ENCODE measurements at regions not wholly inside any gene's neighbourhood (a gene's known extent, or its start where the extent isn't known, plus 50 kb on each side); places are given as distances from the start of the nearest gene placed in this dataset.

GRCh38 chr1:55582084-55582483, 366.9 kb upstream of the USP24 start:
- no peak for FAIRE-seq

GRCh38 chr1:55580845-55581332, 365.7 kb upstream of the USP24 start:
- FAIRE-seq (no peak), DNase-seq (ENCODE audit: insufficient read length, low spot score) (no peak)

More at GRCh38 chr1:55582084-55582483, 366.9 kb upstream of the USP24 start:
- DNase-seq (ENCODE audit: insufficient read length, low spot score), result no peak

DNA sequence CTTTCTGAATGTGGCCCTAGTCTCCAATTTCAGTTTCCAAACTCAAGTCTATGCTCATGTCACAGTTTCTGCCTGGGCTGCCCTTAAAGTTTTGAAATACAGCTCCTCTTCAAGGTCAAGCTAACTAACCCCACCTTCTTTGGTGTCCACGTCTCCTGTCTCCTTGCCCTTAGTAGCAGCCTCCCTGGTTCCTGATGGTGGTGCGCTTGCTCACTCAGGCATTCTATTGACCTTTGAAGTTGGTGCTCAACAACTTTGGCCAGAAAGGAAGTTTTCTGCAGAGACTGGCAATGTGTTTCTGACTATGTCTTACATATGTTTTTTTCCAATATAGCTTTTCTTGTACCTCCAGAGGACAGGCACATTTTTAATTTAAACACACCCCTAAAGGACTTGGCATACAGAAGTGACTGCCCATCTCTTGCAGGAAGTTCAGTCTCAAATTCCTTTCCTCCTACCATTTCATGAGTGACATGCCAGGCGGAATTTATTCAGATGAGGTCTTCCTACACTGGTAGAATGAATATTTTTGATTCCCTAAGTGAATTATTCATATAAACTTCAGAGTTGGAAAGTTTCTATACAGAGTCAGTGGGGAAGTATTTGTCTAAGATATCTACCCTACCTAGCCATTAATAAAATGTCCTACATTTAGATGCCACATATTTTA, 364.3 kb upstream of the USP24 start:
- DNase-seq (ENCODE audit: insufficient read length, low spot score) (no peak), FAIRE-seq (no peak)

DNA sequence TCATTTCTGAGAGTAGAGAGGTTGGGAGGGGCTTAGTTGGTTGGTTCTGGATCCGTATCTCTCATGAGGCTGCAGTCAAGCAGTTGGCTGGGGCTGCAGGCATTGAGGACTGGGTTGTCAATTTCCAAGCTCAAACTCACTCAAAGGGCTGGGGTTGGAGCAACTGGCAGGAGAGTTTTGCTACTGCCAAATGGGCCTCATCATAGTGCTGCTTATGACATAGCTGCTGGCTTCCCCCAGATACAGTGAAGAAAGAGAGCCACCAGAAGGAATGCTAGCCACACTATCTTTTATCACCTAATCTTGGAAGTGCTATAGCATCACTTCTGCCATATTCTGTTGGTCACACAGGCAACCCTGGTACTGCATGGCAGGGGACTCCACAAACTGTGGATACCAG, 363.5 kb upstream of the USP24 start:
- no peak for FAIRE-seq
- no peak for DNase-seq (ENCODE audit: insufficient read length, low spot score)

DNA sequence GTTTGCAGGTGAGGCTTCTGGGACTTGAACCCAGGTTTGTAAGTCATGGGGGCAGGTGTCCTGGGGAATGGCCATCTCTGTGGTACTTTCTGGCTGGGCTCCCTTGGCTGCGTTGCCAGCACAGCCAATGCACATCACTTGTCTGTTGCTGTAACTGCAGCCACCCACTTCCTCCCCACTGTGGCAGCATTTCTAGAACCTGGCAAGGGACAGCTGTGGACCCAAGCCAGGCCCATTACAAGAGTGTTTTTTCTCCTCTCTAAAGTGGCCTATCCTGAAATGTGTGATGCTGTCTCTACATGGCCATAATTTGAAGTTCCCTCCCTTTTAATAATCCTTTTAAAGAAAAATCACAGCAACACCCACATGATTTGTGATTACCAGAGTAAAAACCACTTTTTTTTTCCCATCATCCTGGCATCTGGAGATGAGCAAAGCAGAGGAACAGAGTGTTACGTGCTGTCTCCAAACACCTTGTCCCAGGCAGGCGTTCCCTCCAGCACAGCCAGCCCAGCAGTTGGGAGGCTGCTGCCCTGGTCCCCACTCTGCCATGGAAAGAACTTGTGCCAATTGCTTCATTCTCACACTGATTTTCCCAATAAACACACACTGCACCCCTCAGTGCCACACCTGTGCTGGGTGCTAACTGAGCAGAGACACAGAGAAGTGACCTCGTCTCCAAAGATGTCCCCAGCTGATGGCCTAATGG, 360.6 kb upstream of the USP24 start:
- FAIRE-seq, result no peak
- DNase-seq (ENCODE audit: insufficient read length, low spot score), result no peak

DNA sequence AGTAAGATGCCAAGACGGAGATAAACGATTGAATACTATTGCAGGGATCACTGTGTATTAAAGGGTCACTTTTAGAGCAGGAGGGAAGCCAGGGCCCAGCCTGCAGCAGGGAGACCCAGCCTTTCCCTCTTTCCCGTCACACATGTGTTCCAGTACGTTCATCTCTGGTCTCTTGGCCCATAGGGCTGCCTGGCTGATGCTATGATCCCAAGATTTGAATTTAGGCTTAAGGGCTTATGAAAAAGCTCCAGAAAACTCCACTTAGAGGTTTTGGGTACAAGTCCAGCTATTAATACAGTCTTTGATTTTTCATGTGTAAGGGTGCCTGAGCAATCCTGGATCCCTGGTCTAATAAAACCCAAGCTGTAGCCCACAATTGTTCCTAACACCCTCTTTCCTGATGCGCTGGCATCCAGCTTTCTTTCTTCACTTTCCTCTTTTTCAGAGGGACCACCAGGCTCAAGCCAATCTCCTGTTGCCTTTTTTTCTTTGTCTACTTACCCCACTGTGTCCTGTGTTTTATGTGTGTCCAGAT, 359.6 kb upstream of the USP24 start:
- DNase-seq (ENCODE audit: insufficient read length, low spot score), result no peak
- no peak for FAIRE-seq

DNA sequence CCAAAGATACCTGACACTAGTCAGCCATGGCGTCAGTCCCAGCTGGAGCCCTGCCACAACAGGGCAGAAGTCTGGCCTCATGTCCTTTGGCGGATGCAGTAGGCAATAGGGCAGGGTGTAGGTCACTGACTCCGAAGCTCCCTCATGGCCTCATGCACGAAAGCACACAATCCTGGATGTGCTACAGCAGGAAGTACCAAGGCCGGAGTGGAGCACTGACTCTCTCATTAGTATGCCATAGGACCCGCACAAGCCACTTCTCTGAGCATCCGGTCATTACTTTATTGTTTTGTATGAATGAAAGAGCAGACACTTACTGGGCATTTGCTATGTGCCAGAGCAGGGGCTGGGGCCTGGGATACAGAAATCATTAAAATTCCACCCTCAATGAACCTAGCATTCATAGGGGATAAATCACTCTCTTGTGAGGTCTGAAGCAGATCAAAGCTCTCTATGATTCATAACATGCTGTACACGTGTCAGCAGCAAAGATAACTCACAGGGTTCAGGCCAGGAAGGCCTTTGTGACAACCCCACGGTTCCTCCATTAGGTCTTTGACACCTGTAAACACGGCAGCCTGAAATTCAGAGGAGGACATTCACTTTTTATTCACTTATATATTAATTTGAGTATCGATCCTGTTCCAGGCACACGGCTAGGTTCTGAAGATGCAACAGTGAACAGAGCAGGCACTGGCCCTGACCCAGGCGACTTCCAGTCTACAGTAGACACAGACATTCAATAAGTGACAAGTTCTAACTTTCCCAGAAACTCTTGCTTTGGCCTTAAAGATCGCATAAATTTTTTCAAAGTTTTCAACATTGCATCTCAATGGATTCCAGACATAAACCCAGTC, 357.9 kb upstream of the USP24 start:
- no peak for DNase-seq (ENCODE audit: insufficient read length, low spot score)

DNA sequence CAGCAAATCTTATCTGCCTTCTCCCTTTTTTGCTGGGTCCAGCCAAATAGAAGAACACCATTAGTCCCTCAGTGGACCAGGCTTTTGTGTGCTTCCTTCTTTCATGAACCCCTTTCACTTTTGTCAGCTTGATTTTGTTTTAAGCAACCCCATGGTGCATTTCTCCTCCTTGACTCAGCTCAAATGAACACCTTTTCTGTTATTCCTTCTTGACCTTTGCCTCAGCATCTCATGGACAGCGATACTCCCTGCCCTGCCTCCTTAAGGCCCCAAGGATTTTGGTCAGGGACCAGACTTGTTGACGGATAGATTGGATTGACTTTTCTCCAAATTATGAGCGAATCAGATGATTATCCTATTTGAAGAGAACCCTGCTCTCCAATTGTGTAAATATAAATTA, 356.6 kb upstream of the USP24 start:
- FAIRE-seq, result no peak
- no peak for DNase-seq (ENCODE audit: insufficient read length, low spot score)

More for the DNA sequence above, 357.9 kb upstream of the USP24 start:
- no peak for FAIRE-seq

- DNase-seq (ENCODE audit: insufficient read length, low spot score) (no peak), FAIRE-seq (no peak)
These were observed 354.3 kb upstream of the USP24 start for GRCh38 chr1:55569417-55569816.

GRCh38 chr1:55568732-55569131, 353.6 kb upstream of the USP24 start:
- no peak for FAIRE-seq

DNA sequence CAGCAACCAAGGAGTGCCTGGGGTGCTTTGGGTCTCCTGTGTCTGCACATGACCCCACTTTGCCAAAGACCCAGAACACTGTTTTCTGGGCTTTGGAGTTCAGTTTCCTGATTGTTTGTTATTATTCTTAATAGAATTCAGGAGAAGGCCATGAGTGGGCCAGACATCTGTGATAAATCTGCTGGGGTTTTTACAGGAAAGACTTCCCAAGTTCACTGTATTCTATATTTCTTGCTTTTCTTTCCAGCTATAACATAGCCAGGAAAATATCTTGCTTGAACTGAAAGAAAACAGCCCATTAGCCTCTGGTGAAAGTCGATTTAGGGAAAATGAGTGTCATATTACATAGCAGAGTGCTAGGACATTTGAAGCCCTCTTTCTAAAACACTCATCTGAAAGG, 345.1 kb upstream of the USP24 start:
- no peak for DNase-seq (ENCODE audit: insufficient read length, low spot score)
- FAIRE-seq, result no peak

More at GRCh38 chr1:55568732-55569131, 353.6 kb upstream of the USP24 start:
- no peak for DNase-seq (ENCODE audit: insufficient read length, low spot score)

DNA sequence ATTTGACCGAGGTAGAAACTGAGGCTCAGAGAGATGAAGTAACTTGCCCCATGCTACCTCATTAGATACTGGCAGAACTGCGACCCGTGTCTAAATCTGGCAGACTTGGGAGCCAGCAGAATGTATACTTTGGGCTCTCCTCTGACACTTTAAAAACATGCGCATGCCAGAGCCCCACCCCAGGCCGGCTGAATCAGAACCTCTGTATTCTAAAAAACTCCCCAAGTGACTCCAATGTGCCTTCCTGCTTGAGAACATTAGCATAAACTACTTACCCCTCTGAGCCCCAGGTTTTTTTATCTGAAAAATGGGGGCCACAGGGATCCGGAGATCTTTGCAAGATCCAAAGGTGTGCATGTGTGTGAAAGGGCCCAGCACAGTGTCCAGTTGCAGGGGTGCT, 344.7 kb upstream of the USP24 start:
- DNase-seq (ENCODE audit: insufficient read length, low spot score) (no peak), FAIRE-seq (no peak)

DNA sequence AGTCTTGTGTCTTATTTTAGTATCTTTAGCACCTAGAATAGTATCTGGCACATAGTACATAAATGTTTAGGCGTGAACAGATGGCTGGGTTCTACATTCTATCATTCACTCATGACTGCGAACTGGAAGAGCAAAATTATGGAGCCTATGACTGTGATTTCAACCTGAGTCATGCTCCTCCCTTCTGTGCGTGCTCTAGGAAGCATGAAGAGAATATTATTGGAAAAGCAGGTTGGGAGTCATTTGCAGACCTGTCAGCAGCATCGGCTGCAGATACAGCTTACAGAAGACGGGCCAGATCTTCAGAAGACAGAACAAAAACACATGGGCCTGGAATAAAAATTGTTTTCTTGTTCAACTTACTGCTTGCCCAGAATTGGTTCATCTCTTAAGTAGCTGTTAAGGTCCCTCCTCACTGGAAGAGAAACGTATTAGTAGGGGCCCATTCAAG, 344.0 kb upstream of the USP24 start:
- FAIRE-seq (no peak), DNase-seq (ENCODE audit: insufficient read length, low spot score) (no peak)

- no peak for FAIRE-seq
- no peak for DNase-seq (ENCODE audit: insufficient read length, low spot score)
These were observed 343.4 kb upstream of the USP24 start for GRCh38 chr1:55558515-55558914.

GRCh38 chr1:55555956-55556725, 341.0 kb upstream of the USP24 start:
- FAIRE-seq (no peak), DNase-seq (ENCODE audit: insufficient read length, low spot score) (no peak)

GRCh38 chr1:55554611-55555010, 339.4 kb upstream of the USP24 start:
- DNase-seq (ENCODE audit: insufficient read length, low spot score) (no peak), FAIRE-seq (no peak)

DNA sequence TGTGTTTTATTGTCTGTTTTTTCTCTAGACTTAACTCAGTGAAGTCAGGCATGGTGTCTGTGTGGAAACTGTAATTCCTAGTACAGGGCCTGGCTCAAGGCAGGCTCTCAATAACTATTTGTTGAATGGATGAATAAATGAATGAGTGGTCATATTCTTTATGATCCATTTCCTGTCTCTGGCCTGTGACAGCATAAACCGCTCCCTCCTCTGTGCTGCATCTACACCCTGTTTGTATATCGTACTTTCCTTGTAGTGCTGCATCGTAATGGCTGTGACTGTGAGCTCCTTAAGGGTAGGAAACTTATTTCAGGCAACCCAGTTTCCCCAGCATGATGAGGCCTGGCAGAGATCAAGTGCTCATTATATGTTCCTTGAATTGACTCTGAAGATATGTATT, 337.5 kb upstream of the USP24 start:
- no peak for FAIRE-seq
- DNase-seq (ENCODE audit: insufficient read length, low spot score), result no peak

DNA sequence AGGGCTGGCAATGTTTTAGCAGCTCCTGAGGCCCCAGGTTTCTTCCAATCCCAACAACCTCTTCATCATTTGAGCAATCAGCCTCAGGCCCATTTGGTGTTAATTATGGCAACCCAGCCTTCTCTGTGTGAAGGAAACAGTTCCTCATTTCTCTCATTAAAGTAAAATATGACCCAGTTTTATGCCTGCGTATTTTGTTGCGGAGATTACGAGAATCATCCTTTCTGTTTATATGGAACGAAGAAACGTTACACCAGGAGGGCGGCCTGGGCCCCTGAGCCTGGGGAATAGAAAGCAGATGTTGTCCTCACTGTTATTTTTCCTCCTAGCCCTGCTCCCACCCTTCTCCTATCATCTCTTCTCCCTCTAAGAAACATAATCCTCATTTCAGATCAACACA, 332.2 kb upstream of the USP24 start:
- no peak for FAIRE-seq
- no peak for DNase-seq (ENCODE audit: insufficient read length, low spot score)

GRCh38 chr1:55546553-55546952, 331.4 kb upstream of the USP24 start:
- no peak for DNase-seq (ENCODE audit: insufficient read length, low spot score)
- FAIRE-seq, result no peak

- DNase-seq (ENCODE audit: insufficient read length, low spot score) (no peak), FAIRE-seq (no peak)
These were observed 329.7 kb upstream of the USP24 start for GRCh38 chr1:55544826-55545225.
